HG03469 (cell line): ENCODE measurements at regions not wholly inside any gene's neighbourhood (a gene's known extent, or its start where the extent isn't known, plus 50 kb on each side); places are given as distances from the start of the nearest gene placed in this dataset.
"Not testable (repeated sequence)": the region's sequence is repeated elsewhere in the genome, so short reads cannot be mapped to it uniquely, and the experiment has no call there.

Source experiments
- ATAC-seq: cut with Tn5 transposase; IDR thresholded peaks from one replicate; pipeline ENCODE4 v1.9.1; 2021; ENCODE audit warnings: mild to moderate bottlenecking, moderate library complexity, moderate number of reproducible peaks; ENCODE audit not compliant: unreplicated experiment

GRCh38 chr6:8361259-8361658, 74.1 kb downstream of the SLC35B3 start:
- ATAC-seq: no peak

GRCh38 chr6:8352966-8353340, 82.4 kb downstream of the SLC35B3 start:
- ATAC-seq: no peak

GRCh38 chr6:8352335-8352965, 82.9 kb downstream of the SLC35B3 start:
- ATAC-seq: no peak

- no peak for ATAC-seq
Measured at GRCh38 chr6:8343600-8343999, 91.7 kb downstream of the SLC35B3 start.

- no peak for ATAC-seq
Measured at GRCh38 chr6:8342241-8342819, 93.0 kb downstream of the SLC35B3 start.

- ATAC-seq: no peak
Measured at GRCh38 chr6:8337147-8337546, 98.2 kb downstream of the SLC35B3 start.

GRCh38 chr6:8336406-8337057, 98.8 kb downstream of the SLC35B3 start:
- ATAC-seq: no peak

- ATAC-seq: no peak
Measured at GRCh38 chr6:8335896-8336295, 99.4 kb downstream of the SLC35B3 start.

GRCh38 chr6:8335381-8335780, 100.0 kb downstream of the SLC35B3 start:
- ATAC-seq: no peak

GRCh38 chr6:8334113-8334512, 101.2 kb downstream of the SLC35B3 start:
- ATAC-seq: no peak

GRCh38 chr6:8329562-8329961, 105.8 kb downstream of the SLC35B3 start:
- no peak for ATAC-seq

- ATAC-seq: no peak
Measured at GRCh38 chr6:8325743-8326142, 109.6 kb downstream of the SLC35B3 start.

- ATAC-seq: no peak
Measured at GRCh38 chr6:8322659-8323058, 112.7 kb downstream of the SLC35B3 start.

GRCh38 chr6:8321671-8322404, 113.5 kb downstream of the SLC35B3 start:
- ATAC-seq: no peak

- no peak for ATAC-seq
Measured at GRCh38 chr6:8315154-8315553, 120.2 kb downstream of the SLC35B3 start.

GRCh38 chr6:8301502-8301901, 133.8 kb downstream of the SLC35B3 start:
- ATAC-seq: no peak

GRCh38 chr6:8299034-8299433, 136.3 kb downstream of the SLC35B3 start:
- no peak for ATAC-seq

- not testable (repeated sequence) for ATAC-seq
Measured at GRCh38 chr6:8282946-8283345, 152.4 kb downstream of the SLC35B3 start.

- no peak for ATAC-seq
Measured at GRCh38 chr6:8282380-8282779, 153.0 kb downstream of the SLC35B3 start.

- ATAC-seq: no peak
Measured at GRCh38 chr6:8279041-8279805, 156.1 kb downstream of the SLC35B3 start.

GRCh38 chr6:8278562-8278961, 156.8 kb downstream of the SLC35B3 start:
- ATAC-seq: no peak
